ENCODE measurements at regions not wholly inside any gene's neighbourhood (a gene's known extent, or its start where the extent isn't known, plus 50 kb on each side); places are given as distances from the start of the nearest gene placed in this dataset.
A peak's percentile ranks its signal among the peaks of the same experiment; 100 is the strongest.

DNA sequence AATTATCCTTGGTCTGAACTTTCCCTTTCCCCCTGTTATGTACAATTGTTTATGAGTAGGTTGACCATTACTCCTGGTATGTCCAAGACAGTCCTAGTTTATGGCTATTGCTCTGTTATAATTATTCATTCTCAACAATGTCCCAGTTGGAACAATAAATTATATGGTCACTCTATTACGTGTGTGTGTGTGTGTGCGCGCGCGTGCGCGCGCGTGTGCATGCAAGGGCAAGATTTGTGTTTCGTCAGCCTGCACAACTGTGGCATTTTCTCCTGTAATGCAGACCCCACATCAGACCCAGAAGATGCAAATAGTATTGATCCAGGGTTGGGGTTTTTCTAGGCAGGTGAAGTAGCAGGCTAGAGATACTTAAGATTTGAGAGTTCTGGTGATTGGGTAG is 88.4 kb downstream of the ESM1 start:
- Histone ChIP-seq H3K4me1 (ENCODE audit: insufficient read depth, low read length, poor library complexity, severe bottlenecking) (peaks cover 9% of the 10 kb centered on the region), H4K20me1 (ENCODE audit: insufficient read depth, low read length, poor library complexity, severe bottlenecking) (no peaks in the 10 kb centered on the region), H3K79me2 (ENCODE audit: insufficient read depth, low read length) (no peaks in the 10 kb centered on the region), H3K9ac (ENCODE audit: low read depth, low read length, poor library complexity, severe bottlenecking) (no peak overlapping the region), H3K36me3 (ENCODE audit: insufficient read depth, low read length) (no peaks in the 10 kb centered on the region), H3F3A (ENCODE audit: low read depth) (no peaks in the 10 kb centered on the region), H3K4me3 (ENCODE audit: low read length, poor library complexity, severe bottlenecking) (no peak overlapping the region), H2AFZ (ENCODE audit: low read length) (no peak overlapping the region), H3K27me3 (ENCODE audit: insufficient read depth, low read length, poor library complexity, severe bottlenecking) (no peaks in the 10 kb centered on the region), H3K4me2 (ENCODE audit: low read depth, low read length, poor library complexity, severe bottlenecking) (no peak overlapping the region), H3K9me3 (ENCODE audit: insufficient read depth, low read depth, low read length) (no peaks in the 10 kb centered on the region), H3K9me2 (replicated peaks; ENCODE audit: low read depth, low read length) (no peaks in the 10 kb centered on the region)
- TF ChIP-seq EZH2phosphoT487 (IDR thresholded peaks at IDR 0.05; ENCODE audit: borderline replicate concordance) = no peak
- TF ChIP-seq, protein P1, sequence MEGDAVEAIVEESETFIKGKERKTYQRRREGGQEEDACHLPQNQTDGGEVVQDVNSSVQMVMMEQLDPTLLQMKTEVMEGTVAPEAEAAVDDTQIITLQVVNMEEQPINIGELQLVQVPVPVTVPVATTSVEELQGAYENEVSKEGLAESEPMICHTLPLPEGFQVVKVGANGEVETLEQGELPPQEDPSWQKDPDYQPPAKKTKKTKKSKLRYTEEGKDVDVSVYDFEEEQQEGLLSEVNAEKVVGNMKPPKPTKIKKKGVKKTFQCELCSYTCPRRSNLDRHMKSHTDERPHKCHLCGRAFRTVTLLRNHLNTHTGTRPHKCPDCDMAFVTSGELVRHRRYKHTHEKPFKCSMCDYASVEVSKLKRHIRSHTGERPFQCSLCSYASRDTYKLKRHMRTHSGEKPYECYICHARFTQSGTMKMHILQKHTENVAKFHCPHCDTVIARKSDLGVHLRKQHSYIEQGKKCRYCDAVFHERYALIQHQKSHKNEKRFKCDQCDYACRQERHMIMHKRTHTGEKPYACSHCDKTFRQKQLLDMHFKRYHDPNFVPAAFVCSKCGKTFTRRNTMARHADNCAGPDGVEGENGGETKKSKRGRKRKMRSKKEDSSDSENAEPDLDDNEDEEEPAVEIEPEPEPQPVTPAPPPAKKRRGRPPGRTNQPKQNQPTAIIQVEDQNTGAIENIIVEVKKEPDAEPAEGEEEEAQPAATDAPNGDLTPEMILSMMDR (conservative IDR thresholded peaks at IDR 0.05; ENCODE audit: low read length) = no peak

DNA sequence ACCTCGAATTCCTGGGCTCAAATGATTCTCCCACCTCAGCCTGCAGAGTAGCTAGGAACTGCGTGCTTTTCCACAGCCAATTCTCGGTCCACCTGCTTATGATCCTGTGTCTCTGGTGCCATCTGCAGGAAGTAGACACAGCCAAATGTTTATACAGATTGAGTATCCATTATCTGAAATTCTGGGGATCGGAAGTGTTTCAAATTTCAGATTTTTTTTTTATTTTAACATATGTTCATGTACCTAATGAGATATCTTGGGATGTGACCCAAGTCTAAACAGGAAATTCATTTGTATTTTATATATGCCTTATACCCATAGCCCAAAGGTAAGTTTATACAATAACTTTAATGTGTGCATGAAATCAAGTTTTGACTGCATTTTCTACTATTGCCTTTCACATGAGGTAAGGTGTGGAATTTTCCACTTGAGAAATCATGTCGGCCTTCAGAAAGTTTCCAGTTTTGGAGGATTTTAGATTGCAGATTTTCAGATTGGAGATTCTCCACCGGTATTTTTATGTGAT is 89.5 kb downstream of the ESM1 start:
- Histone ChIP-seq H3K4me1 (ENCODE audit: insufficient read depth, low read length, poor library complexity, severe bottlenecking) (no peaks in the 10 kb centered on the region), H2AFZ (ENCODE audit: low read length) (peak overlapping the region; percentile 76), H3K4me3 (ENCODE audit: low read length, poor library complexity, severe bottlenecking) (no peak overlapping the region), H3K9me3 (ENCODE audit: insufficient read depth, low read depth, low read length) (no peaks in the 10 kb centered on the region), H3K4me2 (ENCODE audit: low read depth, low read length, poor library complexity, severe bottlenecking) (peak overlapping the region; percentile 49), H3F3A (ENCODE audit: low read depth) (no peaks in the 10 kb centered on the region), H3K9me2 (replicated peaks; ENCODE audit: low read depth, low read length) (no peaks in the 10 kb centered on the region), H3K79me2 (ENCODE audit: insufficient read depth, low read length) (no peaks in the 10 kb centered on the region), H3K27me3 (ENCODE audit: insufficient read depth, low read length, poor library complexity, severe bottlenecking) (no peaks in the 10 kb centered on the region), H3K36me3 (ENCODE audit: insufficient read depth, low read length) (no peaks in the 10 kb centered on the region), H3K9ac (ENCODE audit: low read depth, low read length, poor library complexity, severe bottlenecking) (no peak overlapping the region), H4K20me1 (ENCODE audit: insufficient read depth, low read length, poor library complexity, severe bottlenecking) (no peaks in the 10 kb centered on the region)
- TF ChIP-seq, protein P1 (conservative IDR thresholded peaks at IDR 0.05; ENCODE audit: low read length) = peak; percentile 71
- no peak for TF ChIP-seq EZH2phosphoT487 (IDR thresholded peaks at IDR 0.05; ENCODE audit: borderline replicate concordance)

DNA sequence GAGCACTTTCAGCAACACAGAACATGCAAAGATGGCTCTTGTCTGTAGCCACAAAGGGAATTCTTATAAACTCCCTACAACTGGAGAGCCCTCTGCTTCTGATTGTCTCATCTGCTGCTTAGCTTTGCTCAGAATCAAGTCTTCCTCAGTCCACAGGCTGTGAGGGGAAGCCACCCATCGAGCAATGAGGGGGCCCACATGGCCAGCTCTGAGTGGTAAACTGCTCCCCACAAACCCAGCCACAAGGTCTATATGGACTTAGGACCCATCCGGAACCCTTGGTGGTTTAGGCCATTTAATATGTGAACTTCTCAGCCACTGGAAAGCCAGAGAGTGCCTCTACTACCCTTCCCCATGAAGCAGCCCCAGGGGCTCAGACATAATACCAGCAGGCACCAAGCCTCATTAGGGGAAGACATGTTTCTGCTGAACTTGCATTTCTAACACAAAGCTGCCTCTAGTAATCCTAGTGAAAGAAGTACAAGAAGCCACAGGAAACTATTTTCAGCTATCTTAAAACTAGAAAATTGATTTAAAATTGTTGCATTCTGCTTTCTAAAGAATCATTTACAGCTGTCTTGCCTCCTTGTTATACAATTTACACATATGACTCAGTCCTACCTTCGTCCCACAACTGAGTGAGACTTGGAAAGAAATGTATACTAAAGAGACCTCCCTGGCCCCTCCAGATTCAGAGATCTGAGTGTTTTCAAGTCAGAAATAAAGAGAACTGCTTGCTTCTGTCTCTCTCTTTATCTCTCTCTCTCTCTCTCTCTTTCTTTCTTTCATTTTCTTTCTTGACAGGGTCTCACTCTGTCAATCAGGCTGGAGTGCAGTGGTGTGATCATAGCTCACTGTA is 90.2 kb downstream of the ESM1 start:
- no peaks in the 10 kb centered on the region for H3K9me2 ChIP-seq (replicated peaks; ENCODE audit: low read depth, low read length)
- H3K9me3 ChIP-seq (ENCODE audit: insufficient read depth, low read depth, low read length) = no peaks in the 10 kb centered on the region
- TF ChIP-seq, protein P1 (conservative IDR thresholded peaks at IDR 0.05; ENCODE audit: low read length) = no peak
- no peak for TF ChIP-seq EZH2phosphoT487 (IDR thresholded peaks at IDR 0.05; ENCODE audit: borderline replicate concordance)
- peak overlapping the region; percentile 76 for H2AFZ ChIP-seq (ENCODE audit: low read length)
- no peaks in the 10 kb centered on the region for H3K36me3 ChIP-seq (ENCODE audit: insufficient read depth, low read length)
- H3K9ac ChIP-seq (ENCODE audit: low read depth, low read length, poor library complexity, severe bottlenecking) = no peak overlapping the region
- H3K4me2 ChIP-seq (ENCODE audit: low read depth, low read length, poor library complexity, severe bottlenecking) = peak overlapping the region; percentile 49
- peaks cover under 1% of the 10 kb centered on the region for H3K4me1 ChIP-seq (ENCODE audit: insufficient read depth, low read length, poor library complexity, severe bottlenecking)
- H3K79me2 ChIP-seq (ENCODE audit: insufficient read depth, low read length) = no peaks in the 10 kb centered on the region
- H3F3A ChIP-seq (ENCODE audit: low read depth) = no peaks in the 10 kb centered on the region
- H4K20me1 ChIP-seq (ENCODE audit: insufficient read depth, low read length, poor library complexity, severe bottlenecking) = no peaks in the 10 kb centered on the region
- no peak overlapping the region for H3K4me3 ChIP-seq (ENCODE audit: low read length, poor library complexity, severe bottlenecking)
- H3K27me3 ChIP-seq (ENCODE audit: insufficient read depth, low read length, poor library complexity, severe bottlenecking) = no peaks in the 10 kb centered on the region

Measured in Loucy (cell line).